ENCODE measurements at regions not wholly inside any gene's neighbourhood (a gene's known extent, or its start where the extent isn't known, plus 50 kb on each side); places are given as distances from the start of the nearest gene placed in this dataset.

DNA sequence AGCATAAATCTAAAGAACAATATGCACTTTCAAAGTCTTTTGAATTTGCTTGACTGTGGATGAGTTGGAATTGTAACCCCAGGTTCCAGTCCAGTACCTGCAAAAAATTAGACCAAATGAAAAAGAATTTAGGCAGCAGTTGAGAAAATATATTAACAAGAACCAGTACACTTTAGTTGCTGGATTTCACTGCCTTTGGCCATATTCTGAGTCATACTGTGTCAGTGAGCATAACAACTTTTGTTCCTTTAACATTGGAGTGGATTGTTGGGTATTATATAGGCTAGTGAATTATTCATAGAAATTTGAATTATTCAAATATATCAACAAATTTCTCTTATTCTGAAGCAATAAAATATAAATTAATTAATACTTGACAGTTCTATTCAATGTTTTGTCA lies 101.5 kb upstream of the SMAD1 start:
- ATAC-seq = no peak
- TF ChIP-seq, protein P1, sequence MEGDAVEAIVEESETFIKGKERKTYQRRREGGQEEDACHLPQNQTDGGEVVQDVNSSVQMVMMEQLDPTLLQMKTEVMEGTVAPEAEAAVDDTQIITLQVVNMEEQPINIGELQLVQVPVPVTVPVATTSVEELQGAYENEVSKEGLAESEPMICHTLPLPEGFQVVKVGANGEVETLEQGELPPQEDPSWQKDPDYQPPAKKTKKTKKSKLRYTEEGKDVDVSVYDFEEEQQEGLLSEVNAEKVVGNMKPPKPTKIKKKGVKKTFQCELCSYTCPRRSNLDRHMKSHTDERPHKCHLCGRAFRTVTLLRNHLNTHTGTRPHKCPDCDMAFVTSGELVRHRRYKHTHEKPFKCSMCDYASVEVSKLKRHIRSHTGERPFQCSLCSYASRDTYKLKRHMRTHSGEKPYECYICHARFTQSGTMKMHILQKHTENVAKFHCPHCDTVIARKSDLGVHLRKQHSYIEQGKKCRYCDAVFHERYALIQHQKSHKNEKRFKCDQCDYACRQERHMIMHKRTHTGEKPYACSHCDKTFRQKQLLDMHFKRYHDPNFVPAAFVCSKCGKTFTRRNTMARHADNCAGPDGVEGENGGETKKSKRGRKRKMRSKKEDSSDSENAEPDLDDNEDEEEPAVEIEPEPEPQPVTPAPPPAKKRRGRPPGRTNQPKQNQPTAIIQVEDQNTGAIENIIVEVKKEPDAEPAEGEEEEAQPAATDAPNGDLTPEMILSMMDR (IDR thresholded peaks at IDR 0.05) = no peak
- TF ChIP-seq POLR2A (IDR thresholded peaks at IDR 0.05) = no peak
- intact Hi-C loops (cut with DNase I) = no loop called here
- Histone ChIP-seq H3K4me1 (no peaks in the 10 kb centered on the region), H3K27me3 (no peaks in the 10 kb centered on the region), H3K36me3 (no peaks in the 10 kb centered on the region), H3K9me3 (peaks cover 0 to 19% (median 0%) of the 10 kb centered on the region in 12 donors), H3K4me3 (no peak overlapping the region), H3K27ac (no peak overlapping the region)
- no peak for DNase-seq

DNA sequence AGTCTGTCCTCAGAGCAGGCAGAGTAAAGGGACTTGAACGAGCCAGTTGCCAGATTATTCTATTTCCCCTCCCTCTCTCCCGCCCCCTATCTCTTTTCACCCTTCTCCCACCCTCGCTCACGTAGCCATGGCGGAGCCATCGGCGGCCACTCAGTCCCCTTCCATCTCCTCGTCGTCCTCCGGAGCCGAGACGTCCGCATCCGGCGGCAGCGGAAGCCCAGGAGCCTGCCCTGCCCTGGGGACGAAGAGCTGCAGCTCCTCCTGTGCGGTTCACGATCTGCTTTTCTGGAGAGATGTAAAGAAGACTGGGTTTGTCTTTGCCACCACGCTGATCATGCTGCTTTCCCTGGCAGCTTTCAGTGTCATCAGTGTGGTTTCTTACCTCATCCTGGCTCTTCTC lies 106.2 kb upstream of the SMAD1 start:
- no peak for ATAC-seq
- H3K9me3 ChIP-seq = no peaks in the 10 kb centered on the region
- TF ChIP-seq, protein P1 (IDR thresholded peaks at IDR 0.05) = no peak
- no peak for TF ChIP-seq POLR2A (IDR thresholded peaks at IDR 0.05)
- no peak overlapping the region for H3K27ac ChIP-seq
- H3K4me1 ChIP-seq = no peaks in the 10 kb centered on the region
- intact Hi-C loops (cut with DNase I) = no loop called here
- WGBS, 4 donors = 92 to 96% (median 93%) methylated on average over 20 of the region's 20 CpGs
- H3K27me3 ChIP-seq = no peaks in the 10 kb centered on the region
- no peaks in the 10 kb centered on the region for H3K36me3 ChIP-seq
- no peak overlapping the region for H3K4me3 ChIP-seq
- DNase-seq = no peak

DNA sequence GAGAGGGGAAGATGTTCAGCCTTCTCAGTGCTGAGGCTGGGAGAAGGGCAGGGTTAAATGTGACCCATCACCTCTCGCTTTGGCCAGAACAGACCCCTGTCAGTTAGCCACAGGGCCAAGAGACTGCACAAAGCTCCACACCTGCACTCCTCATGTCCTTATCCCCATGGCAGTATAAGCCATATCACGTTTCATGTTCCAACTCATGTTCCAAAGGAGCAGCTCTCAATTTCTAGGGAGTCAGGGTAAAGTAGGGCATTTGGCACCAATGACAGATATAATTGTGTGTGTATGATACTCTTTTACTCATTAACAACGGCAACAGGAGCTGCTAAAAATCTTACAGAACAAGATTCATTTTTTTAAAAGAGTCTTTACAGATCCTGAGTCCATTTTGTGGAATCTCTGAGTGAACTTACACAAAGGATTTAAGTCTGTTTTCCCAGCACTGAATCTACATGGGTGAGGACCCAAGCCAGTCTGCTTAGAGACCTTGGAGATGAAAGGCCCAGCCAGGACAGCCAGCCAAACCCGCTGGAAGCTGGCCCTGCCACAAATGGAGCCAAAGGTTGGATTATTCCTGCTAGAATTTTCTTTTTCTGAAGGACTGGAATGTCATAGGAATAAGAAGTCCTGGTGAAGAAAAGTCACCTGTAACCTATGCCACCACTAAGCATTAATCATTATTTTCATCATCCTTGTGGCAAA lies 129.1 kb upstream of the SMAD1 start:
- intact Hi-C loops (cut with DNase I) = no loop called here
- Histone ChIP-seq H3K4me1 (peaks cover 0 to 4% (median 0%) of the 10 kb centered on the region in 12 donors), H3K4me3 (no peak overlapping the region), H3K9me3 (peaks cover 0 to 6% (median 0%) of the 10 kb centered on the region in 12 donors), H3K36me3 (no peaks in the 10 kb centered on the region), H3K27me3 (no peaks in the 10 kb centered on the region), H3K27ac (no peak overlapping the region)
- no peak for ATAC-seq
- TF ChIP-seq, protein P1 (IDR thresholded peaks at IDR 0.05) = no peak
- no peak for TF ChIP-seq POLR2A (IDR thresholded peaks at IDR 0.05)
- no peak for DNase-seq
- WGBS, 4 donors = 82 to 93% (median 82%) methylated on average over 4 of the region's 4 CpGs

DNA sequence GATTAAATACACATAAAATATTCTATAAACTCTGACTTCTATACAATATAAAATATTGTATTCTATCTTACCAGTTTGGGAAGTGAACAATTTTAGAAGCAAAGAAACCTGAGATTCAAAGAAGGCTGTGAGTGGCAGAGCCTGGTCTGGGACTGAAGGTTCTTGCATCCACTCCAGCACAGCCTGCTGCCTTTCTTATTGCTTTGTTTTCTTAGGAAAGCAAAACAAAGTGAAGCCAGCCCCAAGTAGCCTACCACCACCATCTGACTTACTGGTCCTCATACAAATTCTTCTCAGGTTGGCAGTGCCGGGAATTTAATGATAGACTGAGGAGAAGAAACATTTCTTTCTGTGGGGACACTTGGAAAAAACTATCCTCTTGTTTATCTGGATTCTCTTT lies 129.7 kb upstream of the SMAD1 start:
- peaks cover 0 to 5% (median 0%) of the 10 kb centered on the region in 12 donors for H3K4me1 ChIP-seq
- 94 to 100% (median 96%) methylated on average over 1 of the region's 1 CpG for WGBS, 4 donors
- H3K27ac ChIP-seq = no peak overlapping the region
- no peak for DNase-seq
- no peak overlapping the region for H3K4me3 ChIP-seq
- TF ChIP-seq, protein P1 (IDR thresholded peaks at IDR 0.05) = no peak
- no peak for TF ChIP-seq POLR2A (IDR thresholded peaks at IDR 0.05)
- intact Hi-C loops (cut with DNase I) = no loop called here
- H3K9me3 ChIP-seq = peaks cover 0 to 6% (median 0%) of the 10 kb centered on the region in 12 donors
- no peaks in the 10 kb centered on the region for H3K36me3 ChIP-seq
- no peaks in the 10 kb centered on the region for H3K27me3 ChIP-seq
- no peak for ATAC-seq

Data from heart left ventricle (tissue), 16 donors.